ENCODE measurements at regions not wholly inside any gene's neighbourhood (a gene's known extent, or its start where the extent isn't known, plus 50 kb on each side); places are given as distances from the start of the nearest gene placed in this dataset.

DNA sequence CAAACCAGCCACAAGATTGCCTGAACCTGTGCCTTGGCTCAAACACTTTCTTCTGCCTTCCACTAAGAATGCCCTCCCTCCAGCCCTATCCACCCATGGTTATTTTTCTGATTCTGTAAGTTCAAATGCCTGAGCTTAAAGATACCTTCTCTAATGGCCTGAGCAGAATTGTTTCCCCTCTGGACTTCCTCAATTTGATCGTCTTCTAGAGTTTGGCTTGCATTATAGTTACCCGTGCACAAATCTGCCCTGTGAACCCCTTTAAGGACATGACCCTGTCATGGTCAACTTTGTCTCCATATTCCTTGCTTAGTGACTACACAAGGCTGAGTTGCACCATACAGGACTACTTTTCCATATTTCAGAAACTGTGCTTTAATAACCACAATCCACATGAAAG is 481.0 kb downstream of the FOXO1 start:
- Histone ChIP-seq H3K27ac (ENCODE audit: low read depth, low read length) (no peak overlapping the region), H3K9ac (ENCODE audit: low read length) (no peak overlapping the region), H3K36me3 (ENCODE audit: insufficient read depth, low read length) (no peaks in the 10 kb centered on the region), H3K4me3 (ENCODE audit: low read depth in 1 of 2, low read length in 2 of 2) (no peak overlapping the region), H3K27me3 (ENCODE audit: control insufficient read depth in 1 of 2, insufficient read depth in 2 of 2, low read length in 2 of 2) (no peaks in the 10 kb centered on the region), H3K4me1 (ENCODE audit: insufficient read depth, low read length) (peaks cover 8% of the 10 kb centered on the region), H3K9me3 (ENCODE audit: low read length) (no peaks in the 10 kb centered on the region)

DNA sequence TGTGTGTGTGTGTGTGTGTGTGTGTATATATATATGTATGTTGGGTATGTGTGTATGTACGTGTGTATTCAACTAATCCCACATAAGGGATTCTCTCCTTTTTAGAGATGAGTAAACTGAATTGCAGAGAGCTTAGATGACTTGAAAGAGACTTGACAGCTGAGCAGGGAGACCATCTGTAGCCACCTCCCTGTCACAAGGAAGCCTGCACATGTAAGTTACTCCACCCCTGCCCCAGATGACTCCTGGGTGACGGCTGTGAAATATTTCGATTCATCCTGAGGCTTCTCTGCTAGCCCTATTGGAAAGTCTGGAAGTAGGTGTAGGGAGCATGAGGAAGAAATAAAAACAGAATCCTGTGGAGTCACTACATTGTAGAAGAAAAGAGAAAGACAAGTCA is 480.4 kb downstream of the FOXO1 start:
- Histone ChIP-seq H3K9ac (ENCODE audit: low read length) (no peak overlapping the region), H3K27ac (ENCODE audit: low read depth, low read length) (no peak overlapping the region), H3K36me3 (ENCODE audit: insufficient read depth, low read length) (no peaks in the 10 kb centered on the region), H3K9me3 (ENCODE audit: low read length) (no peaks in the 10 kb centered on the region), H3K4me3 (ENCODE audit: low read depth in 1 of 2, low read length in 2 of 2) (no peak overlapping the region), H3K4me1 (ENCODE audit: insufficient read depth, low read length) (peaks cover 14% of the 10 kb centered on the region), H3K27me3 (ENCODE audit: control insufficient read depth in 1 of 2, insufficient read depth in 2 of 2, low read length in 2 of 2) (no peaks in the 10 kb centered on the region)

DNA sequence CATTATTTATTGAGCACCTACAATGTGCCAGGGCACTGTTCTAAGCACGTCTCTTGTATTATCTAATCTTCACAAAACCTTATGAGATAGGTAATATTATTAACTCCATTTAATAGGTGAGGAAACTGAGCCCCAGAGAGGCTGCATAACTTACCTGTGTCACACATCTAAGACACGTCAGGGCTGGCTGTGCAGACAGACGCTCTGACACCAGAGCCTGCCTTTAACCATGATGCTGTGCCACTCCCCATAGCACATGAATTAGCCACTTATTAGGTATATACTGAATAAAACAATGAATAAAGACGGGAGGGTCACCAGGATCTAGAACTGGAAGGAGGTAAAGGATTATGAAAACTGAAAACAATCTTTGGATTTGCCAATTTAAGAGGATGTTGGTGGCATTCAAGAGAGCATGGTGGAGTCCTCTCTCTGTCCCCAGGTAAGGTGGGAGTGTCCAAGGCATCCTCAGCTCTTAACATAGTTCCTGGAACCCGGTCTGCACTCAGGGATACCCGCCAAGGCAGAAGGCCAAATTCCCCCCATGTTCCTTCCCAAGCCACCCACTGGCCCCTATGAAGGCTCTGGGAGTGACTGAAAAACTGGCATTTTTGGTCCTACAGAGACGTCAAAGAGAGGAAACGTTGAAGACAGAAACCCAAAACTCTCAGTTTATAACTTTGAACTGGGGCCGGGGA is 479.7 kb downstream of the FOXO1 start:
- Histone ChIP-seq H3K27ac (ENCODE audit: low read depth, low read length) (no peak overlapping the region), H3K27me3 (ENCODE audit: control insufficient read depth in 1 of 2, insufficient read depth in 2 of 2, low read length in 2 of 2) (no peaks in the 10 kb centered on the region), H3K4me3 (ENCODE audit: low read depth in 1 of 2, low read length in 2 of 2) (no peak overlapping the region), H3K9ac (ENCODE audit: low read length) (no peak overlapping the region), H3K36me3 (ENCODE audit: insufficient read depth, low read length) (no peaks in the 10 kb centered on the region), H3K4me1 (ENCODE audit: insufficient read depth, low read length) (peaks cover 21% of the 10 kb centered on the region), H3K9me3 (ENCODE audit: low read length) (no peaks in the 10 kb centered on the region)

DNA sequence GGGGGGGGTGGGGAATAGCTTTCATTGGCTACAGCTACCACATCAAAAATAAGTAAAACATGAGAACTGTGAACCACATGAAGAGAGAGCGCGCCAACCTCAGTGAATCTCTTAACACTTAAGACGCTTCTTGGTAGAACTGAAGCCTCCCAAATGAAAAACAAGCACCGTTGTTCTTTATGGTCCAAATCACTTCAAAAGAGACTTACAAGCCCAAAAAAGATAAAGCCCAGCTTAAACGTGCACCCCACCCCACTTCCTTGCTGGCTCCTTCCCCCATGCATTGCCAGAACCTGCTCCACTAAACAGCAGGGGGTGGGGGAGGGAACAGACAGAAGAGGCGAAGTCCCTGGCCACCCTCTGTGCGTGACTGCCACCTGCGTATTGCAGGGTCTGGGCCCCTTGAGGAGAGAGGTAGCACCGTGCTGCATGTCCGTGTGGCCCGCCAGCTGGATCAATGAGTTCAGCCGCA is 479.1 kb downstream of the FOXO1 start:
- Histone ChIP-seq H3K9ac (ENCODE audit: low read length) (no peak overlapping the region), H3K36me3 (ENCODE audit: insufficient read depth, low read length) (no peaks in the 10 kb centered on the region), H3K27me3 (ENCODE audit: control insufficient read depth in 1 of 2, insufficient read depth in 2 of 2, low read length in 2 of 2) (no peaks in the 10 kb centered on the region), H3K27ac (ENCODE audit: low read depth, low read length) (no peak overlapping the region), H3K9me3 (ENCODE audit: low read length) (no peaks in the 10 kb centered on the region), H3K4me3 (ENCODE audit: low read depth in 1 of 2, low read length in 2 of 2) (no peak overlapping the region), H3K4me1 (ENCODE audit: insufficient read depth, low read length) (peaks cover 25% of the 10 kb centered on the region)

DNA sequence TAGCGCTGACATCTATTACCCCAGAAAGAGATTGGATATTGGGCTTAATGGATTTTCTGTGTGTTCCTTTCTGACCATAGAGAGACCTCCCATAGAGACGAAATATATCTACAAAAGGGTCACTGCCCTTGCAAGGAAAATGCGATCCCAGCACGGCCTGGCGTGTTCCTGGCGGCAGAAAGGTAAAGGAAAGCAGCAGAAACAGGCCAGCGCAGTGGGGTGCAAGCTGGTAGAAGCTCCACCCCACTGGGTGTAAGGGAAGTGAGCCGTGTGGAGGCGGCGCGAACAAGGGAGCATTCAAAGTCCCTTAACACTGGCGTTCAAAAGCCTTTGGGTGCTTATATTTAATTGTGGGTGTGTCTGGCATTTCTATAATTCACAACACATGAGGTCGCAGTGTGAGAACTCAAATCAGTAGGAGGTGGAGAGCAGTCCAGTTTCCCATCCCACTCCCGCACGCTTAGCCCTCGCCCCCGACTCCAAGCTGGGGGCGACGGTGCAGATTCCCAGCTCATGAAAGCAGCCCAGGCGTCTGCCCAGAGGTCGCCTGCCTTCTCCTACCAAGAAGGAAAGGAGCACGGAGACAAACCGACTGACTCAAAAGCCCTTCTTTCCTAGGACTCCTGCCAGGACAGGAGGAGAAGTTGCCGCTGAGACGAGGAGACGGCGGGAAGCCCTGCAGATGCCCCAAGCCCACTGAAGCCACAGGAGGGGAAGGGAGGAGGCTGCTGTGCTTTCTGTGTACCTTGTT is 478.4 kb downstream of the FOXO1 start:
- H3K27ac ChIP-seq (ENCODE audit: low read depth, low read length) = no peak overlapping the region
- peaks cover 28% of the 10 kb centered on the region for H3K4me1 ChIP-seq (ENCODE audit: insufficient read depth, low read length)
- no peaks in the 10 kb centered on the region for H3K9me3 ChIP-seq (ENCODE audit: low read length)
- no peak overlapping the region for H3K4me3 ChIP-seq (ENCODE audit: low read depth in 1 of 2, low read length in 2 of 2)
- no peaks in the 10 kb centered on the region for H3K27me3 ChIP-seq (ENCODE audit: control insufficient read depth in 1 of 2, insufficient read depth in 2 of 2, low read length in 2 of 2)
- H3K36me3 ChIP-seq (ENCODE audit: insufficient read depth, low read length) = no peaks in the 10 kb centered on the region
- no peak overlapping the region for H3K9ac ChIP-seq (ENCODE audit: low read length)

DNA sequence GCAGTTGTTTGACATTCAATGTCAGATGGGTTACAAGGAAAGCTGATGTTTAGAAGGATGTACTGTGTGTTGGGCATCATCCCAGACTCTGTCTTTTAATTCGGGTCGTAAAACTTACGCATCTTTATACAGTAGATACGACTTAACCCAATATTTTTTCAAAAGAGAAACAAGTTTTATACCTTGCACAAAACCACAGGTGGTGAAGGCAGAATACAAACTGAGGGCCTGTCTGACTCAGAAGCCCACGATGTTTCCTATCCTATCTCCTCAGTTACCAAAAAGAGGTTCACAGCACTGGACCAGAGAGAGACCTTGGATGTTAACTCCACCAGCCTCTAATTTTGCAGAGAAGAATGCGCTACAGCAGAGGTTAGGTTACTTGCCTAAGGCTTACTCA is 477.0 kb downstream of the FOXO1 start:
- H3K4me3 ChIP-seq (ENCODE audit: low read depth in 1 of 2, low read length in 2 of 2) = no peak overlapping the region
- no peaks in the 10 kb centered on the region for H3K9me3 ChIP-seq (ENCODE audit: low read length)
- peaks cover 40% of the 10 kb centered on the region for H3K4me1 ChIP-seq (ENCODE audit: insufficient read depth, low read length)
- H3K9ac ChIP-seq (ENCODE audit: low read length) = no peak overlapping the region
- H3K27me3 ChIP-seq (ENCODE audit: control insufficient read depth in 1 of 2, insufficient read depth in 2 of 2, low read length in 2 of 2) = no peaks in the 10 kb centered on the region
- no peaks in the 10 kb centered on the region for H3K36me3 ChIP-seq (ENCODE audit: insufficient read depth, low read length)
- H3K27ac ChIP-seq (ENCODE audit: low read depth, low read length) = no peak overlapping the region

DNA sequence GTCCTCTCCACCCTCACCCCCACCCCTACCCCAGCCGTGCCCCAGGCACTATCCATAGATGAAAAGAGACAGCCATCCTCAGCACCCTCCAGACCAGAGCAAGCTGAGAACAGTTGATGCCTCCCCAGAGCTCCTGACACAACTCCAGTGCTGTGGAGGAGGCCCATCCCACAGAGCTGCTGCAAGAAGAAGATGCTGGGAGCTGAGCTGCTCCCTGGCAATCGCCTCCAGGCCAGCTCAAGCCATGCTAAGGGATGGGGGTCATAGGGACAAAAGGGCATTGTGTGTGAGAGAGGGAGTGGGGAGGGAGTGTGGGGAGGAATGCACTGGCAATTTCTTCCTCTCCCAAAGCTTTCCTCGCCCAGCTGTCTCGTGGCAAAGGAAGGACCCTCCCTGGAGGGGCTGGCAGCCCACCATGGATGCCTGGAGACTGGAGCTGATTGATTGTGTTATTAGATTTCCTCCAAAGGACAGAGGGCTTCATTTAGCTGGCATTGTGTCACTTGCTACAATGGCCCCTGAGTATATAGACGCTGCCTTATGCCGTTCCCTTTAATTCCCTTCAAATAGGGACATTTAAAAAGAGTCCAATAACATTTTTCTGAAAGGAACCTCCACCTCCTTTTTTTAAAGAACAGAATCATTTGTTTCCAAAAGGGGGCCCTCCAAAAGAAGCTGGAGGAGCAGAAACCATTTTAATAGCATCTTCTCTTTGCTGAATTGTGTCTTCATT is 476.4 kb downstream of the FOXO1 start:
- H3K27ac ChIP-seq (ENCODE audit: low read depth, low read length) = peak overlapping the region; percentile 67
- H3K4me1 ChIP-seq (ENCODE audit: insufficient read depth, low read length) = peaks cover 40% of the 10 kb centered on the region
- H3K36me3 ChIP-seq (ENCODE audit: insufficient read depth, low read length) = no peaks in the 10 kb centered on the region
- no peak overlapping the region for H3K4me3 ChIP-seq (ENCODE audit: low read depth in 1 of 2, low read length in 2 of 2)
- H3K9ac ChIP-seq (ENCODE audit: low read length) = no peak overlapping the region
- H3K9me3 ChIP-seq (ENCODE audit: low read length) = no peaks in the 10 kb centered on the region
- H3K27me3 ChIP-seq (ENCODE audit: control insufficient read depth in 1 of 2, insufficient read depth in 2 of 2, low read length in 2 of 2) = no peaks in the 10 kb centered on the region

DNA sequence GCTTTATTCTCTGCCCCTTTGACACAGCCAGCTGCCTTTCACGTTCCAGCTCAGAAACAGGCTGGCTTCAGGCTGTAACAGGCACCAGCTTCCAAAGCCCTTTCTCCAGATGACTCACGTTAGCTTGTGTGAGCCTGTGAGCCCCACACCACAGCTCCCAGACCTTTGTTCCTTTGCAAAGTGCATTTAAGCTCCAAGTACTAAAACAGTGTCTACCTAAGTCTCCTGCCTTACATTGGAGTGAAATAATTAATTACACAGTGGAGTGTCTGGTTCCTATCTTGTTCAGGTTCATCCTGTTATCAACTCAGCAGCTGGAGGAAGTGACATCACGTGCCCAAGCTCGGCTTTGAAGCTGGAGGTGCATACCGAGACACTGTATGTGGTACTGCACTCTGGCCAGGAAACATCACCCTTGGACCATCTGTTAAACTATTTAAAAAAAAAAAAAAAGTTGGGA is 475.8 kb downstream of the FOXO1 start:
- H3K4me1 ChIP-seq (ENCODE audit: insufficient read depth, low read length) = peaks cover 40% of the 10 kb centered on the region
- H3K27me3 ChIP-seq (ENCODE audit: control insufficient read depth in 1 of 2, insufficient read depth in 2 of 2, low read length in 2 of 2) = no peaks in the 10 kb centered on the region
- no peaks in the 10 kb centered on the region for H3K9me3 ChIP-seq (ENCODE audit: low read length)
- H3K27ac ChIP-seq (ENCODE audit: low read depth, low read length) = peak overlapping the region; percentile 67
- no peaks in the 10 kb centered on the region for H3K36me3 ChIP-seq (ENCODE audit: insufficient read depth, low read length)
- H3K4me3 ChIP-seq (ENCODE audit: low read depth in 1 of 2, low read length in 2 of 2) = no peak overlapping the region
- H3K9ac ChIP-seq (ENCODE audit: low read length) = no peak overlapping the region

DNA sequence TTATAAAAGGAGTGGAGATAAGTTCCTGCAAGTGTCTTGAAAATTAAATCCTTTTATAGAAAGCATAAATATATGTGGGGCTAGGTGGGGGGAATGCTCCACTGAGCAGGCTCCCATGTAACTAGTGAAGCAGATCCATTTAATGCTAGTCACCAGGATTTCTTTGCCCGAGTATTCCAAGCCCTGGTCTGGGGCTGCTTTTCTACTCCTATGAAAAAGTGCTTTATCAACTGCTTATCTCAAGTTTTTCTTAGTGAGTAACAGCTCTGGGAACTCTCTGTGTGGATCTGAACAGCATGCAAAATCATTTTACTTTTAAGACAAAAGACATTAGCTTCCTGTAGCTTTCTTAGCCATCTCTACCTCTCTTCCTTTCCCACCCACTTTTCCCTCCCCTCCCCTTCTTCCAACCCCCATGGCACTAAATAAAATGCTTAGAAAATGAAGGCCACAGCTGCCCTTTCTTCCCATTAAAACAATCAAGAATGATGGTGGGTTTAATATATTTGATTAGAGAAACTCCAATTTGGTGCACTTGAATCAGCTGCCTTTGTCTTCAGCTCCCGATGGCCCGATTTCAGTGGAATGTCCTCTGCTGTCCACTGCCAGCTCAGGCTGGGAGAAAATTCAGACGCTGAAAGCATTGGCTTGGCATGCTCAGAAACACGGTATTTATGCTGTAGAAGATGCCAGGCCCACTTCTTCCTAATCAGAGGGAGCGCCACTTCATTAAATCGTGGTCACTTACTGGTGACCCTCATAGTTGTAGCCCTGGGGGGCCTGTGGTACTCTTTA is 475.1 kb downstream of the FOXO1 start:
- Histone ChIP-seq H3K36me3 (ENCODE audit: insufficient read depth, low read length) (no peaks in the 10 kb centered on the region), H3K9ac (ENCODE audit: low read length) (no peak overlapping the region), H3K4me3 (ENCODE audit: low read depth in 1 of 2, low read length in 2 of 2) (no peak overlapping the region), H3K27me3 (ENCODE audit: control insufficient read depth in 1 of 2, insufficient read depth in 2 of 2, low read length in 2 of 2) (no peaks in the 10 kb centered on the region), H3K9me3 (ENCODE audit: low read length) (no peaks in the 10 kb centered on the region), H3K27ac (ENCODE audit: low read depth, low read length) (peak overlapping the region; percentile 67), H3K4me1 (ENCODE audit: insufficient read depth, low read length) (peaks cover 40% of the 10 kb centered on the region)

DNA sequence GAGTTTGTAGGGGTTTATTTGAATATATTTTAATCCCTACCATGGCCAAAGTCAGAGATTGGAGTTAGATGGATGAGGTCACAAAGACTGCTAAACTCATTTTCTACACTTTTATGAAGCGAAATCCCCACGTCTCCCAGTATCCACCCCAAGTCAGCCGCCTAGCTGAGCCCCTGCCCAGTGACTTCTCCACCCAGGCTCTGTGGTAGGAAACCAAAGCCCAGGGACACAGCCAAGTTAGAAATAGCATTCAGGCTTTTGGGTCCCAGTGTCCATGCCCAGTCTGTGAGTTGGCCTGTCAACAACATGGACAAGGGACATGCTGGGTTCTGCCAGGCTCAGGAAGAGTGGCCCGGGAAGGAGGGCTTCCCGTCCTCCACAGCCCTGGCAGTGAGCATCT is 474.0 kb downstream of the FOXO1 start:
- Histone ChIP-seq H3K36me3 (ENCODE audit: insufficient read depth, low read length) (no peaks in the 10 kb centered on the region), H3K27ac (ENCODE audit: low read depth, low read length) (no peak overlapping the region), H3K4me1 (ENCODE audit: insufficient read depth, low read length) (peaks cover 40% of the 10 kb centered on the region), H3K27me3 (ENCODE audit: control insufficient read depth in 1 of 2, insufficient read depth in 2 of 2, low read length in 2 of 2) (no peaks in the 10 kb centered on the region), H3K9ac (ENCODE audit: low read length) (no peak overlapping the region), H3K4me3 (ENCODE audit: low read depth in 1 of 2, low read length in 2 of 2) (no peak overlapping the region), H3K9me3 (ENCODE audit: low read length) (no peaks in the 10 kb centered on the region)

DNA sequence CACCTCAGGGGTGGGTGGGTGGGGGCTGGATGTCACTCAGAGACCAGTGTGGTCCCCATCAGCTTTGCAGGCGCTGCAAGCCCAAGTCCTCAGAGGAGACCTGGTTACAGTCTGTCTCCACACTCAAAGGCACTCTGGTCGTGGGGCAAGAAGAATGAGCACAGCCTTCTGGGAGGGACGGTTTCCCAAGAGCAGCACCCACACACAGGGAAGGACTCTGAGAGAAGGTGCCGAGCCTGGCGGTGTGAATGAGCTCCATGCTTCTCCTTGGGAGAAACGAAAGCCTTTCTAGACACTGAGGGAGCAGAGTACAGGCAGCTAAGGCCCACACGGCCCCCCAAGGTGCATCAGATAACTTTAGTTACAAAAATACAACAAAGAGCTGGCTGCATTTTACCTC is 473.6 kb downstream of the FOXO1 start:
- H3K9ac ChIP-seq (ENCODE audit: low read length) = no peak overlapping the region

More for the DNA sequence above, 473.6 kb downstream of the FOXO1 start:
- Histone ChIP-seq H3K9me3 (ENCODE audit: low read length) (no peaks in the 10 kb centered on the region), H3K27me3 (ENCODE audit: control insufficient read depth in 1 of 2, insufficient read depth in 2 of 2, low read length in 2 of 2) (no peaks in the 10 kb centered on the region), H3K36me3 (ENCODE audit: insufficient read depth, low read length) (no peaks in the 10 kb centered on the region), H3K27ac (ENCODE audit: low read depth, low read length) (peak overlapping the region; percentile 69), H3K4me3 (ENCODE audit: low read depth in 1 of 2, low read length in 2 of 2) (no peak overlapping the region), H3K4me1 (ENCODE audit: insufficient read depth, low read length) (peaks cover 40% of the 10 kb centered on the region)

Data from muscle layer of colon (tissue), 2 donors.